DND-41 (cell line): ENCODE measurements at regions not wholly inside any gene's neighbourhood (a gene's known extent, or its start where the extent isn't known, plus 50 kb on each side); places are given as distances from the start of the nearest gene placed in this dataset.

Source experiments
- ATAC-seq: fragments of 200-7000 bp; cut with Tn5 transposase; 3 replicates; pipeline ENCODE4 v1.9.1; 2021; ENCODE audit warnings: low read depth; ENCODE audit not compliant: insufficient read depth
- DNase-seq: peaks from one replicate; pipeline ENCODE4 v3.0.0-alpha.2; 2020
- H2AFZ ChIP-seq: 2 replicates; pipeline ENCODE4 v1.6.0; 2012; ENCODE audit warnings: low read depth, low read length
- H3K27ac ChIP-seq: 2 replicates; pipeline ENCODE4 v1.5.1; 2012; ENCODE audit warnings: low read length, inconsistent platforms
- H3K27me3 ChIP-seq: fragments of 200-600 bp; sonication (generic); 2 replicates; pipeline ENCODE4 v1.6.0; 2012; ENCODE audit warnings: low read length, mild to moderate bottlenecking, inconsistent platforms; ENCODE audit not compliant: insufficient read depth, poor library complexity
- H3K36me3 ChIP-seq: 2 replicates; pipeline ENCODE4 v1.5.1; 2012; ENCODE audit warnings: low read length, inconsistent platforms; ENCODE audit not compliant: insufficient read depth
- H3K4me1 ChIP-seq: 2 replicates; pipeline ENCODE4 v1.5.1; 2012; ENCODE audit warnings: mild to moderate bottlenecking, low read length; ENCODE audit not compliant: insufficient read depth
- H3K4me2 ChIP-seq: 2 replicates; pipeline ENCODE4 v1.6.0; 2012; ENCODE audit warnings: mild to moderate bottlenecking, moderate library complexity, low read length, inconsistent platforms; ENCODE audit not compliant: insufficient read depth
- H3K4me3 ChIP-seq, 2 experiments: fragments of 200-600 bp in 1 of 2; shearing (Covaris generic) in 1 of 2; 2 replicates each; pipeline ENCODE4 v1.5.1; 2012 to 2016; ENCODE audit warnings: inconsistent platforms in 2 of 2, low read length in 2 of 2, mild to moderate bottlenecking in 2 of 2, low read depth in 1 of 2, moderate library complexity in 1 of 2
- H3K79me2 ChIP-seq: 2 replicates; pipeline ENCODE4 v1.6.0; 2012; ENCODE audit warnings: low read length, inconsistent platforms; ENCODE audit not compliant: insufficient read depth
- H3K9ac ChIP-seq: 2 replicates; pipeline ENCODE4 v1.6.0; 2012; ENCODE audit warnings: low read depth, mild to moderate bottlenecking, inconsistent platforms, low read length, moderate library complexity
- H3K9me3 ChIP-seq: 2 replicates; pipeline ENCODE4 v1.5.1; 2012; ENCODE audit warnings: low read length, moderate library complexity, mild to moderate bottlenecking, inconsistent platforms; ENCODE audit not compliant: insufficient read depth, severe bottlenecking
- H4K20me1 ChIP-seq: 2 replicates; pipeline ENCODE4 v1.6.0; 2012; ENCODE audit warnings: low read length; ENCODE audit not compliant: insufficient read depth
- EZH2 ChIP-seq: IDR thresholded peaks from 3 replicates; pipeline ENCODE4 v1.6.1; 2012; ENCODE audit warnings: borderline replicate concordance, low read depth, mild to moderate bottlenecking, moderate library complexity, low read length, inconsistent platforms; ENCODE audit not compliant: severe bottlenecking
- TF ChIP-seq, protein P1 (sequence below): IDR thresholded peaks from 2 replicates; pipeline ENCODE4 v1.5.1; 2012; ENCODE audit warnings: borderline replicate concordance, low read length, moderate library complexity, mild to moderate bottlenecking; ENCODE audit not compliant: poor library complexity, severe bottlenecking; ENCODE audit errors: extremely low read depth

DNA sequence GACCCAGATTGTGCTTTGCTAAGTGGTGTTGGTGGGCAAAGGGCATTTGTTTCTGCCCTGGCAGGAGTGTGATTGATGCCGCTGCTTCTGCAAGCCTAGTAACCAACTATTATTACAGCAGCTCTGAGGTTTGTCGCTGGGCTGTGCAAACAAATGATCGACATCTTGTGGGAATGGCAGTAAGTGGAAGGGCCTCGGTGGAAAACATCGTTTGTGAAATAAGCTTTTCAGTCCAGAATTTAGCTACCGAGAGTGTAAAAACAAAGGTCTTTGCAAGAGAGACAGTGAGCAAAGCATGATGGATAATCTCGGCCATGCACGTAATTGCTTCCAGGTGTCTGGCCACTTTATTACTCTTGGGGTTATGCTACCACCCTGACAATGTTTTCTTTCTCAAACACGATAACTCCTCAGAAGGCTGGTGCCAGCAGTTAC lies 397.7 kb upstream of the PRICKLE1 start:
- no peak for DNase-seq
- H3K4me3 ChIP-seq, result no peak overlapping the region

DNA sequence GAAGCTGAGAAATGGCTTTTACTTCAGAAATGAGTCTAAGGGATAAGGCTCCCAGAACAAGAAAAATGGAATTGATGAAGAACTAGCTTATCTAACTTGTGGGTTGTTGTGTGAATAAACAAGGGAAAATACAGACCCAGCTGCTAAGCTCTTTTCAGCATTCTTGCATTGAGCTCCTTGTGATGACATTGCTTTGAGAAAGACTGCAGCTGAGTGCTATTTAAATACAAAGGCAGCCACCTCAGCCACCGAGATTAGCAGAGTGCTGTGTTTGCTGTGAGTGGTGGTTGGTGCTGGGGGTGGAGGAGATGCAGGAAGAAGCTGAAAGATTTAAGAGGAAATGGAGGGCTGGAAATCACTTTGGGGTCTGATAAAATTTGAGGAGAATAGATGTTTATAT lies 396.0 kb upstream of the PRICKLE1 start:
- H3K4me2 ChIP-seq, result no peak overlapping the region
- ATAC-seq (no peak), DNase-seq (no peak)
- H3K27ac ChIP-seq, result no peak overlapping the region
- H3K9ac ChIP-seq, result no peak overlapping the region
- TF ChIP-seq, protein P1, sequence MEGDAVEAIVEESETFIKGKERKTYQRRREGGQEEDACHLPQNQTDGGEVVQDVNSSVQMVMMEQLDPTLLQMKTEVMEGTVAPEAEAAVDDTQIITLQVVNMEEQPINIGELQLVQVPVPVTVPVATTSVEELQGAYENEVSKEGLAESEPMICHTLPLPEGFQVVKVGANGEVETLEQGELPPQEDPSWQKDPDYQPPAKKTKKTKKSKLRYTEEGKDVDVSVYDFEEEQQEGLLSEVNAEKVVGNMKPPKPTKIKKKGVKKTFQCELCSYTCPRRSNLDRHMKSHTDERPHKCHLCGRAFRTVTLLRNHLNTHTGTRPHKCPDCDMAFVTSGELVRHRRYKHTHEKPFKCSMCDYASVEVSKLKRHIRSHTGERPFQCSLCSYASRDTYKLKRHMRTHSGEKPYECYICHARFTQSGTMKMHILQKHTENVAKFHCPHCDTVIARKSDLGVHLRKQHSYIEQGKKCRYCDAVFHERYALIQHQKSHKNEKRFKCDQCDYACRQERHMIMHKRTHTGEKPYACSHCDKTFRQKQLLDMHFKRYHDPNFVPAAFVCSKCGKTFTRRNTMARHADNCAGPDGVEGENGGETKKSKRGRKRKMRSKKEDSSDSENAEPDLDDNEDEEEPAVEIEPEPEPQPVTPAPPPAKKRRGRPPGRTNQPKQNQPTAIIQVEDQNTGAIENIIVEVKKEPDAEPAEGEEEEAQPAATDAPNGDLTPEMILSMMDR, result no peak
- TF ChIP-seq EZH2, result no peak
- H2AFZ ChIP-seq, result no peak overlapping the region
- H3K36me3 ChIP-seq, result no peaks in the 10 kb centered on the region
- no peaks in the 10 kb centered on the region for H3K27me3 ChIP-seq
- H4K20me1 ChIP-seq, result no peaks in the 10 kb centered on the region
- H3K4me3 ChIP-seq, result no peak overlapping the region
- no peaks in the 10 kb centered on the region for H3K79me2 ChIP-seq
- no peaks in the 10 kb centered on the region for H3K9me3 ChIP-seq
- H3K4me1 ChIP-seq, result no peaks in the 10 kb centered on the region

More for the DNA sequence above, 397.7 kb upstream of the PRICKLE1 start:
- Histone ChIP-seq H4K20me1 (no peaks in the 10 kb centered on the region), H2AFZ (no peak overlapping the region), H3K27me3 (no peaks in the 10 kb centered on the region), H3K36me3 (no peaks in the 10 kb centered on the region), H3K9ac (no peak overlapping the region), H3K4me2 (no peak overlapping the region), H3K27ac (no peak overlapping the region), H3K4me1 (no peaks in the 10 kb centered on the region), H3K9me3 (no peaks in the 10 kb centered on the region), H3K79me2 (no peaks in the 10 kb centered on the region)
- no peak for ATAC-seq
- TF ChIP-seq EZH2, result no peak
- TF ChIP-seq, protein P1, result no peak

DNA sequence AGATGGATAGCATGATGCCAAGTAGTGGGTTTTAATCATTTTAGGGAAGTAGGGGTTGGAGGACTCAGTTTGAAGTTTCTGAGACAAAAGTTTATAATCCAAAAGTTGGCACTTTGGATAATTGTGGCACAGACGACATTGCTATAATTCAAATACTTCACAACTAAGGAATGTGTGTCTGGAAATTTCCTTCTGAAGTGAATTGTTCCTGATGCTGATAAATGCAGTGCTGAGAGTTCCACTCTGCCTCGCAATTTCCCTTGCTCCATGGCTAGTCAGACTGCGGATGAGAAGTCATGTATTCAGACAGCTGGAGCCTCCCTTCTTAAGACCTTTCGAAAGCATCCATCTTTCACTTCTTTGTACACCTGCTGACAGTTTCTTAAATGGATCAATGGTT lies 393.3 kb upstream of the PRICKLE1 start:
- DNase-seq (no peak), ATAC-seq (no peak)
- H3K9me3 ChIP-seq, result no peaks in the 10 kb centered on the region
- no peak overlapping the region for H3K9ac ChIP-seq
- no peaks in the 10 kb centered on the region for H3K79me2 ChIP-seq
- TF ChIP-seq, protein P1, result no peak
- no peak for TF ChIP-seq EZH2
- H3K27me3 ChIP-seq, result no peaks in the 10 kb centered on the region
- no peak overlapping the region for H3K27ac ChIP-seq
- H3K36me3 ChIP-seq, result no peaks in the 10 kb centered on the region
- H3K4me3 ChIP-seq, result no peak overlapping the region
- no peaks in the 10 kb centered on the region for H3K4me1 ChIP-seq
- no peak overlapping the region for H3K4me2 ChIP-seq
- no peak overlapping the region for H2AFZ ChIP-seq
- no peaks in the 10 kb centered on the region for H4K20me1 ChIP-seq

DNA sequence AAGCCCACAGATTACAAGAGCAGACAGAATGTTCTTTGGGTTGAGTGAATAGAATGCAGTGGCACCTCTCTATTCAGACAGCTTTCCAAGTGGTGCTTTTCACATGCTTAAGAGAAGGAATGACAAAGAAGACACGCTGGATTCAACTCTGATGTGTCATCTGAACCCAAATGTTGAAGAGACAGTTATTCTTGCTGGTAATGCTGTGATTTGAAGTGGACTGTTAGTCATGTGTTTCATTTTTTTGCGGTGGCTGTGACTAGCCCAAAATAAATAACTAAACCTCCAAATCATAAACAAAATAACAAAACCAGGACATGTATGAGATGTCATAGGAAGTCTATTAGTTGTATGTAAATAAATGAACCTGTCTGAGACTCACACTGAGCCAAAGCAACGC lies 391.8 kb upstream of the PRICKLE1 start:
- no peak for ATAC-seq
- no peak overlapping the region for H2AFZ ChIP-seq
- no peaks in the 10 kb centered on the region for H3K27me3 ChIP-seq
- no peak overlapping the region for H3K4me3 ChIP-seq
- no peaks in the 10 kb centered on the region for H4K20me1 ChIP-seq
- H3K79me2 ChIP-seq, result no peaks in the 10 kb centered on the region
- H3K4me1 ChIP-seq, result no peaks in the 10 kb centered on the region
- H3K4me2 ChIP-seq, result no peak overlapping the region
- H3K27ac ChIP-seq, result no peak overlapping the region
- DNase-seq, result no peak
- no peaks in the 10 kb centered on the region for H3K9me3 ChIP-seq
- no peak overlapping the region for H3K9ac ChIP-seq
- no peaks in the 10 kb centered on the region for H3K36me3 ChIP-seq
- TF ChIP-seq, protein P1, result no peak
- TF ChIP-seq EZH2, result no peak
